ENCODE measurements at regions not wholly inside any gene's neighbourhood (a gene's known extent, or its start where the extent isn't known, plus 50 kb on each side); places are given as distances from the start of the nearest gene placed in this dataset.
"Not testable (repeated sequence)": the region's sequence is repeated elsewhere in the genome, so short reads cannot be mapped to it uniquely, and the experiment has no call there.

DNA sequence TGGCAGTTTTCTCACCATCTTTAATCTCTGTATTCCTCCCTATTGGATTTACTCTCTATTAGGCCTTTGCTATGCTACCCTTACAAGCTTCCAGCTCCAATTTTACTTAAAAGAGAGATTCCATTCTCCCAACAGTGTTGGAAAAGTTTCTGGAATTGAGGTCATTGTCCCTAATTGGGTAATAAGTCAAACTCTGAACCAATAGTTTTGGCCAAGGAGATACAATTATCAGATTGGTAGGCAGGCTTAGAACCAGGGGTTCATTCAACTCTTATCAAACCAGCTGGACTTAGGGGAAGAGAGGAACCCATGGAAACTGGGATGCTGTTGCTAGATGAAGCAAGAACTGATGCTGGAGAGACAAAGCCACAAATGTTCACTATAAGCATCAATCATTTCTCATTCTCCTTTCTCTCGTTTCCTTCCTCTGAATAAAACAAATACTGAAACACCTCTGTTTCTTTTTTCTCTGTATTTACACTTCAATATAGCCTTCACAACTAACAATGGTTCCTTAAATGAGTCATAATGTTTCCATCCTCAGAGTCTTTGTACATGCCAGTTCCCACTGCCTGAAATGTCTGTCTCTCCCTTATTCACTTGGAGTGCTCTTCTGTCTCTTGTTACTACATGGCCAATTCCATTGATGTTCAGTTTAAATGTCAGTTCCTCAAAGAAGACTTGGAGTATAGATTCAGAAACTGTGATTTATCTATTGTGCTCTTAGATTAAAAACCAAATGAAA lies 587.3 kb downstream of the GABRG2 start:
- H4K20me1 ChIP-seq: no peaks in the 10 kb centered on the region
- no peak overlapping the region for H3K4me3 ChIP-seq
- 0 out of 2 replicates have a peak, but pooled peaks cover 4% of the 10 kb centered on the region for H3K9me3 ChIP-seq
- TF ChIP-seq Cebpa-rat (IDR thresholded peaks at IDR 0.05): no peak
- no peak overlapping the region for H3K9ac ChIP-seq
- no peaks in the 10 kb centered on the region for H3K27me3 ChIP-seq
- no peaks in the 10 kb centered on the region for H3K4me1 ChIP-seq
- no peaks in the 10 kb centered on the region for H3K36me3 ChIP-seq
- no peak overlapping the region for H3K27ac ChIP-seq
- H3K4me2 ChIP-seq: no peak overlapping the region

DNA sequence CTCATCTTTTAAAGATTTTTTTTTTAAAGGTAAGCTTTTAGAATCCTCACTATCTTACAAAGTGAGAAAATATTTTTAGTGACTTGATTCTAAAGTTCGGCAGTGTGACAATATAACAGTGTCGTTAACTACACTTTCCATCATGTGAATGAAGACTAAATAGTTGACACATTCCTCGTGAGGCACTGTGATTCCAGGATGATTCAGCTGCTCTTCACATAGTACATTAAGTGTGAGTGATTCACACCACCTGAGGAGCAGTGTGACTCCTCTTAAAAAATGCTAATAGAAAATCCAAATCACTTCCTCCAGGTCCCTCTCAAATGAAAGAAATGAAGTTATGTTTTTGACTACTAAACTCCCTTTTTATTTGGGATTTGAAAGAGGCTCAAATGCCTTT lies 589.5 kb downstream of the GABRG2 start:
- no peak overlapping the region for H3K4me2 ChIP-seq
- no peaks in the 10 kb centered on the region for H3K9me3 ChIP-seq
- H3K27me3 ChIP-seq: no peaks in the 10 kb centered on the region
- H3K27ac ChIP-seq: no peak overlapping the region
- no peaks in the 10 kb centered on the region for H3K4me1 ChIP-seq
- H4K20me1 ChIP-seq: no peaks in the 10 kb centered on the region
- H3K36me3 ChIP-seq: no peaks in the 10 kb centered on the region
- no peak overlapping the region for H3K4me3 ChIP-seq
- H3K9ac ChIP-seq: no peak overlapping the region
- TF ChIP-seq Cebpa-rat (IDR thresholded peaks at IDR 0.05): no peak

GRCh38 chr5:162664846-162665245 lies 597.3 kb downstream of the GABRG2 start:
- Histone ChIP-seq H3K4me3 (no peak overlapping the region), H3K9ac (no peak overlapping the region), H3K4me2 (no peak overlapping the region), H3K9me3 (no peaks in the 10 kb centered on the region), H3K27ac (no peak overlapping the region), H3K4me1 (no peaks in the 10 kb centered on the region), H3K36me3 (no peaks in the 10 kb centered on the region), H4K20me1 (no peaks in the 10 kb centered on the region), H3K27me3 (no peaks in the 10 kb centered on the region)
- no peak for TF ChIP-seq Cebpa-rat (IDR thresholded peaks at IDR 0.05)

DNA sequence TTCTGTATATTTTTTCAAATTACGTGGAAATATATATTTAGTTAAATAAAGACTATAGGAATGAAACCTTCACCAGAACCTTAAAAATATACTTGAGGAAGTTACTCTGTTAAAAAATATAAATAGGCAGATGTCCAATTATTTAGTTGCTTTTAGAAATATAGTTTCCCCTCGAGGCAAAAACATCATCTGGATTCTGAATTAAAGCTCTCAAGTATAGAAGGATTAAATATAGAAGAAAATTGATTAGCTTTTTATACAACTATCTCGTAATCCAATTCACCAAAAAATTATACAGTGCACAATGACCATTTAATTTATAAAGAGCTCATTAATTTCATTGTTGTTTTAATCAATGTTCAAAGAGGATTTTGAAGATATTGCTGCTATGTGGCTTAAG lies 601.4 kb downstream of the GABRG2 start:
- no peak overlapping the region for H3K4me3 ChIP-seq
- H4K20me1 ChIP-seq: no peaks in the 10 kb centered on the region
- H3K4me2 ChIP-seq: no peak overlapping the region
- H3K9ac ChIP-seq: no peak overlapping the region
- no peaks in the 10 kb centered on the region for H3K9me3 ChIP-seq
- no peak for TF ChIP-seq Cebpa-rat (IDR thresholded peaks at IDR 0.05)
- no peaks in the 10 kb centered on the region for H3K36me3 ChIP-seq
- H3K4me1 ChIP-seq: no peaks in the 10 kb centered on the region
- no peak overlapping the region for H3K27ac ChIP-seq
- H3K27me3 ChIP-seq: no peaks in the 10 kb centered on the region

DNA sequence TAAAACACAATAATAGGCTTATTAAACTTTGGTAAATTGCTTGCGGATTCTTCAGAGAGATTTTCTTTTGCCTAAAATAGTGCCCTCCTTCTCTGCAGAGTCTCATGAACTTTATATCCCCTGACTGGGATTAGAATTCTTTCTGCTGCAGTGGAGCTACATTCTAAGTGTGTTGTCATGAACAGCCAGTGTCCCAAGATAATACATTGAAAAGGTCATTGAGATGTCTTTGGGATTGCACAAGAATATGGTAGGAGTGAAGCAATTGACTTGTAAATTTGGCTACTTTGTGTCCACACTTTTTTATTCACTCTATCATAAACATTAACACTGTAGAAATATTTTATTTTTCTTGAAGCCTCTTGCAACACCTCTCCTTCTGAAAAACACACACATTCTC lies 604.5 kb downstream of the GABRG2 start:
- Histone ChIP-seq H3K9me3 (no peaks in the 10 kb centered on the region), H3K36me3 (no peaks in the 10 kb centered on the region), H3K4me3 (no peak overlapping the region), H4K20me1 (no peaks in the 10 kb centered on the region), H3K4me1 (no peaks in the 10 kb centered on the region), H3K9ac (no peak overlapping the region), H3K27ac (no peak overlapping the region), H3K27me3 (no peaks in the 10 kb centered on the region), H3K4me2 (no peak overlapping the region)
- TF ChIP-seq Cebpa-rat (IDR thresholded peaks at IDR 0.05): no peak

- Histone ChIP-seq H3K4me2 (no peak overlapping the region), H3K9me3 (no peaks in the 10 kb centered on the region), H3K27me3 (no peaks in the 10 kb centered on the region), H3K36me3 (no peaks in the 10 kb centered on the region), H4K20me1 (no peaks in the 10 kb centered on the region), H3K4me1 (no peaks in the 10 kb centered on the region), H3K9ac (no peak overlapping the region), H3K4me3 (no peak overlapping the region), H3K27ac (no peak overlapping the region)
- no peak for TF ChIP-seq Cebpa-rat (IDR thresholded peaks at IDR 0.05)
Observed at GRCh38 chr5:162683284-162683683, 615.7 kb downstream of the GABRG2 start.

DNA sequence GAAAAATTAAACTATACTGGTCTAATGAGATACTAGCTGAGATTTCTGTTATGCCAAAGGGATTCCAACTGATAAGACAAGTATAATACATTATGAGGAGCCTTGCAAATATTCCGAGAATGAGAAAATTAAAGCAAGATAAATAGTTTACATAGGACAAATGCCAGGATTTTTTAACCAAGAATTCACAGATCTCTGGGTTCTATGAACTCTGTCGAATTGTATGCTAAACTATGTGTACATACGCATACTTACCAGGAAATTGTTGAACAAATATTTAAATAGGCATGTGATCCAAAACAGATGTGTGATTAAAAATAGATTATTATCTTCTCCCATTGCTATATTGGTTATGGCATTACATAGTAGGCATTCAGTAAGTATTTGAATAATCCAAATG lies 616.6 kb downstream of the GABRG2 start:
- no peak overlapping the region for H3K9ac ChIP-seq
- no peaks in the 10 kb centered on the region for H3K27me3 ChIP-seq
- H4K20me1 ChIP-seq: no peaks in the 10 kb centered on the region
- TF ChIP-seq Cebpa-rat (IDR thresholded peaks at IDR 0.05): no peak
- no peaks in the 10 kb centered on the region for H3K36me3 ChIP-seq
- H3K27ac ChIP-seq: no peak overlapping the region
- no peak overlapping the region for H3K4me3 ChIP-seq
- no peaks in the 10 kb centered on the region for H3K4me1 ChIP-seq
- H3K9me3 ChIP-seq: no peaks in the 10 kb centered on the region
- H3K4me2 ChIP-seq: no peak overlapping the region

GRCh38 chr5:162685302-162685701 lies 617.7 kb downstream of the GABRG2 start:
- no peaks in the 10 kb centered on the region for H3K4me1 ChIP-seq
- H3K9me3 ChIP-seq: no peaks in the 10 kb centered on the region
- TF ChIP-seq Cebpa-rat (IDR thresholded peaks at IDR 0.05): no peak
- H3K27ac ChIP-seq: no peak overlapping the region
- H4K20me1 ChIP-seq: no peaks in the 10 kb centered on the region
- no peak overlapping the region for H3K4me3 ChIP-seq
- no peaks in the 10 kb centered on the region for H3K27me3 ChIP-seq
- H3K36me3 ChIP-seq: no peaks in the 10 kb centered on the region
- H3K4me2 ChIP-seq: no peak overlapping the region
- H3K9ac ChIP-seq: no peak overlapping the region

DNA sequence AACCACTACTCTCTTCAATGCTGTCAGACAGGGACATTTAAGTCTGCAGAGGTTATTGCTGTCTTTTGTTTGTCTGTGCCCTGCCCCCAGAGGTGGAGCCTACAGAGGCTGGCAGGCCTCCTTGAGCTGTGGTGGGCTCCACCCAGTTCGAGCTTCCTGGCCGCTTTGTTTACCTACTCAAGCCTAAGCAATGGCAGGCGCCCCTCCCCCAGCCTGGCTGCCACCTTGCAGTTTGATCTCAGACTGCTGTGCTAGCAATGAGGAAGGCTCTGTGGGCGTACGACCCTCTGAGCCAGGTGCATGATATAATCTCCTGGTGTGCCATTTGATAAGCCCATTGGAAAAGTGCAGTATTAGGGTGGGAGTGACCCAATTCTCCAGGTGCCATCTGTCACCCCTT lies 628.7 kb downstream of the GABRG2 start:
- not testable (repeated sequence) for H3K4me2 ChIP-seq, H3K4me1 ChIP-seq, H4K20me1 ChIP-seq, H3K4me3 ChIP-seq, H3K36me3 ChIP-seq, H3K27ac ChIP-seq, H3K27me3 ChIP-seq, H3K9ac ChIP-seq
- peaks cover 16% of the 10 kb centered on the region for H3K9me3 ChIP-seq

DNA sequence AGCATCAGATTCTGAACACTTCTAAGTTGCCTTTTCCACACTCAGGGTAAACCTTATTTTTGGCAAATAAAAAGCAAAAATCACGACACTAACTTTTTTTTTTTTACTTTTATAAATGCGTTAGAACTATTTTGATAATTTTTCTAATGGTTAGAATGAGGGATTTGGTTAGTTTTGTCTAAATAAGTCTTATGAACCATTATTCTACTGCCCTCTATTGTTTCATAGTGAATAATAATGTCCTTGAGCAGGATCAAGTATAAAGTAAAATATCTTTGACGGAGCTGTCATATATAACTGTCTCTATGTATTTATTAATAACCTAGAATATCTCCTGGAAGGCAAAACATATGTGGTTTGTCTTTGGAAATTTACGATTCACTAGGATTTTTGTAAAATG lies 631.8 kb downstream of the GABRG2 start:
- Histone ChIP-seq H3K27ac (no peak overlapping the region), H3K4me3 (no peak overlapping the region), H3K4me1 (no peaks in the 10 kb centered on the region), H4K20me1 (no peaks in the 10 kb centered on the region), H3K27me3 (no peaks in the 10 kb centered on the region), H3K36me3 (no peaks in the 10 kb centered on the region), H3K9ac (no peak overlapping the region), H3K4me2 (no peak overlapping the region), H3K9me3 (peaks cover 16% of the 10 kb centered on the region)
- TF ChIP-seq Cebpa-rat (IDR thresholded peaks at IDR 0.05): no peak

DNA sequence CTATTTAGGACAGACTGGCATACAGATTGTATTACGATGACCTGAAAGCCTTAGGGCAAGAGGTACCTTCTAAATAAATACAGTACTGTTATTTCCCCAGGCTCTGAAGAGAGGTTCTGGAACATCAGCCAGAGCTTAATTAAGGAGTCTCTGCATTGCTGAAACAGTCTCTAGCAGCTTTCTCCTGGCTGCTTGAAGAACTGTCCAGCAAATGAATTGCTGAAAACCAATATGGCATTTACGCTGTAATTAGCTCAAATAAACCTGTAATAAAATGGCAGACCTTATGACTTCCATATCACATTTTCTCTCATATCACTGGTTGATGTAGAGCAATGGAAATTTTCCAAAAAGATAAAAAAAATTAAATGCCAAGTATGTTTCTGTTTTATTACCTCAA lies 636.3 kb downstream of the GABRG2 start:
- no peak overlapping the region for H3K4me3 ChIP-seq
- no peaks in the 10 kb centered on the region for H3K4me1 ChIP-seq
- no peaks in the 10 kb centered on the region for H3K27me3 ChIP-seq
- H3K27ac ChIP-seq: no peak overlapping the region
- H3K36me3 ChIP-seq: no peaks in the 10 kb centered on the region
- no peak for TF ChIP-seq Cebpa-rat (IDR thresholded peaks at IDR 0.05)
- no peaks in the 10 kb centered on the region for H3K9me3 ChIP-seq
- no peak overlapping the region for H3K4me2 ChIP-seq
- no peaks in the 10 kb centered on the region for H4K20me1 ChIP-seq
- H3K9ac ChIP-seq: no peak overlapping the region
